ENCODE measurements at regions not wholly inside any gene's neighbourhood (a gene's known extent, or its start where the extent isn't known, plus 50 kb on each side); places are given as distances from the start of the nearest gene placed in this dataset.

GRCh38 chr6:129967427-129967826, 51.0 kb upstream of the L3MBTL3 start:
- DNase-seq (ENCODE audit: low read depth in 2 of 2): no peak

DNA sequence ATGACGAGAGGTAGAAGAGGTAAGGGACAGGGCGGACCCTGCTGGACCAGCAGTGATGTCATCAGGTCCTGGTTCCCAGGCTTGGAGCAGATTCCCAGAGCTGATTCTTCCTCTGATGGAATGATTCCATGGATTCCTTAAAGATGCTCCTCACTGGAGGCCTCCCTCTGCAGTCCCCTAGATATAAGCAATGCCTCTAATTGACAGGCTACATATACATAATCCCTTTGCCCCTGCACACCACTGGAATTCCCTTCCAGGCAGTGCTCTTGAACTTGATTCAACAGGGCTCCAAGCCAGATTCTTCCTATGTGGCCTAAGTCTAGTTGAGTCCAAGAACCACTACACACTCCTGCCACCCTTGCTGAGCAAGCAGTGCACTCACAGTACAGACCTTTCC, 52.3 kb upstream of the L3MBTL3 start:
- DNase-seq (ENCODE audit: low read depth in 2 of 2): no peak

DNA sequence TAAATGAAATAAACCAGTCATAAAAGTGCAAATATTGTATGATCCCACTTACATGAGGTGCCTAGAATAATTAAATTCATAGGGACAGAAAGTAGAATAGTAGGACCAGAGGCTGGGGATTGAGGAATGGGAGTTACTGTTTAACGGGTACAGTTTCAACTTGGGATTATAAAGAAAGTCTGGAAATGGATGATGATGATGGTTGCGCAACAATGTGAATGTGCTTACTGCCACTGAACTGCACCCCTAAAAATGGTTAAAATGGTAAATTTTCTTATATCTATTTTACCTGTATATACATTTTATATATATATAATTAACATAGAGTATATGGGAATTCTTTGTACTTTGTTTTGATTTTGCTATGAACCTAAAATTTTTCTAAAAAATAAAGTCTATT, 53.3 kb upstream of the L3MBTL3 start:
- DNase-seq (ENCODE audit: low read depth in 2 of 2): no peak

- DNase-seq (ENCODE audit: low read depth in 2 of 2): no peak
Observed at GRCh38 chr6:129959358-129959930, 58.9 kb upstream of the L3MBTL3 start.

DNA sequence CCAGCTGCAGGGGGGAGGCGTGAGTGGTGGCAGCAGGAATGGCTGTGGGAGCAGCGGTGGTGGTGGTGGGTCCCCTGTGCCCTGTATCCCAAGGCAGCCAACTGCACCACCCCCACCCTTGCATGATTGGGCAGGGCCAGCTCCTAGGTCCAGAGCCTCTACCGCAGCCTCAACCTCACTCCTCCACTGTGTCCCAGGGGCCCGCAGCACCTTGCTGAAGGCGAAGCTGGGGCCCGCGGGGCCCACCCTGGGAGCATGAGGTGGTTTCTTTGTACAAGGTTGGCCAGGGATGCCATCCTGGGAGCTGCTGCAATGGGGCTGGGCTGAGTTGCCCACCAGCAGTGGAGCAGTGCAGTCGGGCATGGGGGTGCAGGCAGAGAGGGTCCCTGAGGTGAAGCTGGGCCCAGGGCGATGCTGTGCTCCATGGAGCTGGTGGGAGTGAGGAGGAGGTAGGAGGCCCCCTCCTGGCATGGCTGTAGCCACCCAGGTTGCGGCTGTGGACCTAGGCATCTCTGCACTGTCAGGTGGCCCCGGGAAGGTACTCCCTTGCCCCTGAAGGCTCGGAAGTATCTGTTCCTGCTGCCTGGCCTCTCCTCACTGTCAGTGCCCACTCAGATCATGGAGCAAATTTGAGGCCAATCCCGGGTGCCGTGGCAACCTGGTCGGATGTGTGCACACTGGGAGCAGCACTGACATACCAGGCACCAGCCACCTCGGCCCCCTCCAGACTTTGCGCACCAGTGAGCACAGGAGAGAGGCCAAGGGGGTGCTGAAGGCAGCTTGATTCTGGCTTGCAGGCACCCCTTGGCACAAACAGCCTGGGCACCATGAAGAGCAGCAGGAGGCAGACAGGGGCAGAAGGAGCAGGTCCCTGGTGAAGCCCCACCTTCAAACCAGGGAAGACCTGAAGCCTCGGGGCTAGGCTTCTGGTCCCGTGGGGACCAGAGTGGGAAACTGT, 60.2 kb upstream of the L3MBTL3 start:
- DNase-seq (ENCODE audit: low read depth in 2 of 2): no peak

DNA sequence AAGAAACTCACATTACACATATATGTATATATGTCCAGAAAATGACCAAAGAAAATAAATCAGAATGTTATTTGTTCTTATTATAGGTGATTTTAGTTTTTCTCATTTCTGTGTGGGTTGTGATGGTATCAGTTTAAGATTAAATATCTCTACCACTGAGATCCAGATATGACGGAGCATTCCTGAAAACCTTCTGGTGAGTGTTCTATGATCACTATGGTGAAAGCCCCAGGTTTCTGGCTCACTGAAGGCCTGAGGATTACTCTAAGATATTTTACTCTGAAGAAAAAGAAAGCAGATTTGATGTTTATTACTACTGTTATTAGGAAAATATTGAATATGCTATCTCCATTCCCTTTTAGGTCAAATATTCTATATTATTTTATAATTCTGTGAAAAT, 62.8 kb upstream of the L3MBTL3 start:
- no peak for DNase-seq (ENCODE audit: low read depth in 2 of 2)

DNA sequence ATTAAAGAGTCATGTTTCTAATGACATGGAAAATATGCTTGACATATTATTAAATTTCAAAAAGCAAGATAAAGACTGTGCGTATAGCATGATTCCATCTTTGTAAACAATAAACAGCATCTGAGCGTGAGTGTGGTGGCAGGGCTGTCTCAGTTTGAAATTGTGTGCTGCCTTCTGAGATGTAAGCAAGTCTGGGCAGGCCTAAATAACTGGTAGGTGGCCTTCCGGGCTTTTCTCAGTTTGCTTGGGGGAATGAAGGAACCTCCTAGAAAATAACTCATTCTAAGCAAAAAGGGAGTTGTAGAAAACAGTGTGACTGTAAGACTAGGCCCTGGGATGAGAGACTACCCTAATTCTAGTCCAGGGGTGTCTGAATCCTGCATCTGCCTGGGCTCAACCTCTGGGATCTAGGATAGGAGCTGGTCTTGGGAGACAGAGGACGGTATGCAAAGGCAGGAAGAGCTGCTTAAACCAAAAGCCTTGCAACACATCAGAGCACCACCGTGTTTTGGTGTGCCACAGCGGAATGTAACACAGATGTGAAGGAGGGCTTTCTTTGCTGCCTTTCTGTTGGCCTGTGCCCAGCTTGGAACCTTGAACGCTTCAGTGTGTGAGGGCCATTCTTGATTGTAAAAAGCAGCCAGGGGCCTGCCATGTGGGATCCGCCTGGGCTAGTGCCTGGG, 63.5 kb upstream of the L3MBTL3 start:
- DNase-seq (ENCODE audit: low read depth in 2 of 2): no peak

DNA sequence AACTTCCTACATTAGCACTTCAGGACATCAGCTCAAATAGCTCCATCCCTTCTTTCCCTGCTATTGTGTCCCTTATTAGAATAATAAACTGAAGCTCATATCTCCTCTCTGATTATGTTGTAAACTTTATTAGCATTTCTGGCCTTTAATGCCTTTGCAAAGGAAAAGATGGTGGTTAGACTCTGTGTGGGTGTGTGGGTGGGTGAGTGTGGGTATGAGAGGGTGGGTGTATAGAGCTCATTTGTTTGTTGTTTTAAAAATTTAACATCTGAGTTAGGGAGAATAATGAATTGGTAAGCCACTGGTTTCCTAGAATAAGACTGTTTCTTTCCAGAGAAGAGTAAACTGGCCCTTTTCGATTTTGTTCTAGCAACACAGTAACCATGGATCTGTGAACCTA, 70.6 kb upstream of the L3MBTL3 start:
- no peak for DNase-seq (ENCODE audit: low read depth in 2 of 2)

DNA sequence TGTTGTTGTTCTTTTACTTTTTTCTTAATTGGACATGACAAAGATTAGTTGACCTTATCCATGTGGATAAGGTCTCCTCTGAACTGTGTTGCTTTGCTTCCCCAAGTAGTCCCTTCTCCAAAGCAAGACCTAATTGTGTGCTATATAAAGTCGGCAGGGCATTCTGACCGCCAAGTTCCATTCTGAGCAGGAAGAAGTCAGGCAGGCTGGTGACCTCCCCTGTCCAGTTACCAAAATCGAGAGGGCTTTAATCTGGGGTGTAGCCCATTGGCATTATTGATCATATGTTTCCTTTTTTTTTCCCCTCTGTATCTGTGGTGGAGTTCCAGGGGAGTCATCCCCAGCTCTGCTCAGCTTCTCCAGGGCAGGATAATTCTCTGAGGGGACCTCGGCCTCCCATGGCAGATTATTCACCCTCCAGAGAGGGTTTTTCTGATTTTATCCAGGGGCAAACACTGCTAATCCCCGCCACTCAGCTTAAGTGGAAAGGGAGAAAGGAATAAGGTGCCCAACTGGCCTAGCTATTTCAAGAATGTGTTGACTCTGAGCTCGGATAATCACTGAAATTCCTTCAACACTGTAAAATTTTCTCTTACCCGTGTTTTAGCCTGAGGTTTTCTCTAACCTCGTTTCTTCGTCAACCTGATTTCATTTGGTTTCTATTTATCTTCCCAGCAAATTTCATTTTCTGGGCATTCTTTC, 71.8 kb upstream of the L3MBTL3 start:
- no peak for DNase-seq (ENCODE audit: low read depth in 2 of 2)

GRCh38 chr6:129943637-129944271, 74.6 kb upstream of the L3MBTL3 start:
- no peak for DNase-seq (ENCODE audit: low read depth in 2 of 2)

DNA sequence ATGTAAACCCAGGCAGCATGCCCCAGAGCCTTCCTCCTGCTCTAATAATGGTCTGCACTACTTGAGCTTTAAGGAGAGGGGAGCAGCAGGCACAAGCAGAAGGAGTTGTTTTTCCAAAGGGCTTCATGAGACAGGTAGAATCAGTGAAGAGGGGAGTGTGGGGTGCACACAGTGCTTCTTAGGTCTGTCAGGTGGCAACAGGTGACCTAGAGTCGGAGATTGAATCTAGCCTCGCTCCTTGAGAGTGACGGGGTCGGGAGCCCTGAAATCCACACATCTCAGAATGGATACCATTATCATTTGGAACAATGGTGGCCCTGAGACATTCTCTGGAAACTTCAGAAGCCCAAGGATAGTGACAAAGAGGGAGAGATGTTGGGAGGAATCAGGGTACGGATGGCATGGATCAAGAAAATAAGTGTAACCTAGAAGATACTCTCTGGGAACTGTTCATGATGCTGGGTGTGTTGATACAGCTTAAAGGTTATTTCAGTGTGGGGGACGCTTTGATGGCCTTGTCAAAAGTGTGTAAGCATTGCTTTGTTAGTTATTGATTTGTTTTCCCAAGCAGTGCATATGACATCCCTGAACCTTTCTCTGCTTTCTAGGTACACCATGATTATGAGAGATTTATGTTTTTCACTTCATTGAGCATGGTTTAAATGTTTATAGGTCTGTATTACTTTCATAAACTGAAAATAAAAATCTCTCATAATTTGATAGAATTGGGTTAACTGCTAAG, 77.8 kb upstream of the L3MBTL3 start:
- no peak for DNase-seq (ENCODE audit: low read depth in 2 of 2)

GRCh38 chr6:129938249-129939020, 77.3 kb upstream of the TMEM244 start:
- DNase-seq (ENCODE audit: low read depth in 2 of 2): no peak

DNA sequence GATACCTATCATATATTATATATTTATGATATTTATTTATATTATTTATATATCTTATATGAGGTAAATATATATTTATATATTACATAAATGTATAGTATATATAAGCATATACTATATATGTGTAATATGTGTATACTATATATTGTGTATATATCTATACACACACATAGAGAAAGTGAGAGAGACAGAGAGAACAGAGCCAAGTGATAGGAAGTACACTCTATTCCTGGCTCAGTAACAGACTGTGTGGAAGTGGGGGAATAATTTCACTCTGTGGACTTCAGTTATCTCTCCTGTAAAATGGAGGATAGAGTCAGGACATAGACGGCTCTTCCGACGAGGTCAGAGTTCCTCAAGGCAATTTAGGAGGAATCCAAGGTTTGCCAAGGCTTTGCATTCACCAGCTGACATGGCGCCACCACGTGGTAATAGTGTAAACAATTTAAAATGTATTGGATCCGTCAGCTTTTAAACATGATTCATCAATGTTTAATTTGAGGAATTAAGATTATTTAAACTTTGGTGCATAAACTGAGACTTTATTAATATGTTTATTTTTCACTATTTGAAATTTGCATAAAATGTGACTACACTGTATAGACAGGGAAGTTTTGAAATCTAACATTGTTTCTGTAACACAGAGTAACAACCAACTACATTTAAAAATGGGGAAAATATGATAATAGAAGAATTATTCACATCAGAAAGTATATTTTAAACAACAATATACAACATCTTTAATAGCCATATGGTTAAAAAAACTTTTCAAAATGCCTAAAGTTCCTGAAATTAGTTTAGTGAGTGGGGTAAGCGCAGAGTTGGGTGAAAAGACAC, 75.4 kb upstream of the TMEM244 start:
- peak in 1 of 2 donors; percentile 12 for DNase-seq (ENCODE audit: low read depth in 2 of 2)

DNA sequence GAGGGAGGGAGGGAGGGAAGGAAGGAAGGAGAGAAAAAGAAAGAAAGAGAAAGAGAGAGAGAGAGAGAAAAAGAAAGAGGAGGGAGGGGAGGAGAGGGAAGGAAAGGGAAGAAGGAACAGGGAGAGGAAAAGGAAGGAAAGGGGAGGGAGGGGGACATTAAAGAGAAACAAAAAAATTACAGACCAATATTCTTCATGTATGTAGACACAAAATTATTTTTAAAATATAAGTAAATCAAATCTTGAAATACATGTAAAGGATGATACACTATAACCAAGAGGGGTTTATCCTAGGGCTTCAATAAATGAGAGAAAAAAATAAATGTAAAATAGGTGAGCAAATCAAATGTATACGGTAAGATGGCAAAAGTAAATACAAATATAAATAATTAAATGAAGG, 71.2 kb upstream of the TMEM244 start:
- no peak for DNase-seq (ENCODE audit: low read depth in 2 of 2)

GRCh38 chr6:129929433-129929832, 68.3 kb upstream of the TMEM244 start:
- DNase-seq (ENCODE audit: low read depth in 2 of 2): no peak

DNA sequence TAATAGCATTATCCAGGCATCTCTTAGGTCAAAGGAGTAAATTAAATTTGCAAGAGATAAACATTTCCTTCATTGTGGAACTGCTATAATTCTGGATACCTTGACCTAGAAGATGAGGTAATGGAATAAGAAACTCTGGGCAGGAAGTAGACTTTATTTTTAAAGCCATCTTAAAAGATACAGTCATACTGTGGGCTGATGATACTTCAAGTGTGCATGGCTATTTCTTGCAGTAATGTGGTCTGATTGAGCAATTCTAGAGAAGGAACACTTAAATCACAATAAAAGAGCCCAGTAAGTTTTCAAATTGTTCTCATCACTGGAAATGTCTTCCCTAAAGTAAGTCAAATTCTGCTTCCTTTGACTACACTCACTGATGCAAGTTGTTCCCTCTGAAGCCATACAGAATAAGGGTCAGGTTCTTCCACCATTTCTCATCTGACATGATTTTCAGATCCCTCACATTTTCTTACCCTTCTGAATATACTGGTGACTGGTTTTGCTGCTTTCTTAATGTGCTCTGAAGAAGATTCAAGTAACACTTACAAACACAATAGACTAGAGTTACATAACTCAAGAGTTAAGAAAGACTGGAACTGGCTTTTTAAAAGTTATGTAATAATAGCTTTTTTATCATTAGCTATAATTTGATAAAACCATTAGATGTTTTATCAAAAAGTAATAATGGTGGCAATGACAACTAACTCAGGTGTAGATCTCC, 62.6 kb upstream of the TMEM244 start:
- DNase-seq (ENCODE audit: low read depth in 2 of 2): no peak

GRCh38 chr6:129921169-129921817, 60.2 kb upstream of the TMEM244 start:
- no peak for DNase-seq (ENCODE audit: low read depth in 2 of 2)
